ENCODE measurements at regions not wholly inside any gene's neighbourhood (a gene's known extent, or its start where the extent isn't known, plus 50 kb on each side); places are given as distances from the start of the nearest gene placed in this dataset.

DNA sequence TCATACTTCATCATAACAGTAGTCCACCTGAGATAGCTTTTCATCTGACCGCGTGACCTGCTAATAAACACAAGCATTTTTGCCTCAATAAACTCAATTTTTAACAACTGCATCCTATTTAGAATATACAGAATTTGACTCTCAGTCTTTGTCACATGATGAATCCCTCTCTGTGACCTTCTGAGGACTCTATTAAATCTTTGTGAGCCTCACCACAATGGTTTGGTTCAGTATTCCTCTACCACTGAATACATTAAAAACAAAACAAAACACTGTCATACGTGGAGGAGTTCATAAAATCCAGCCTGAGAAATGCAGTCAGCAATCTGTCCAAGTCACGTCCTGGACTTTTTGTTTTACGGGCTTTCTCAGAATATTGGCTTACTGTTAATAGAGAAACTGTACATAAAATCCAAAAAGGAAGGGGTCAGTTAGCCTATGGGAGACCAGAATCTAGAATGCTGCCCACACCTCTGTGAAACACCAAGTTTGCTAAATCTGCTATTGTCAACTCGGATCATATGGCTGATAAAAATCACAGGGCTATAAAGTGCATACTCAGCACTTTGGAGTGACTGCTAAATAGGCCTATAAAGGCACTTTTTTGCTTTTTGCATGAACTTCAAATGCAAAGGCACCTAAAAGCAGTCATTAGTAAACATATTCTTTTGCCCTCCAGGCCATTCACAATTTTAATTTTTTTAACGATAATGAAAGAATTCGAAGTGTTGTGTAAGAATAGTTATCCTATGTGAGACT, 190.3 kb upstream of the HDDC2 start:
- H3K27ac ChIP-seq (ENCODE audit: low read length), result no peak overlapping the region
- ChIA-PET POLR2A (no interaction called here), CTCF (no interaction called here)
- intact Hi-C loops (cut with micrococcal nuclease; ENCODE audit: unreplicated experiment) (no loop called here), in situ Hi-C loops (cut with HindIII; ENCODE audit: low pct_unique_long_range_greater_than_20kb, low sequenced_read_pairs) (no loop called here)
- no TSS peak for BruUV-seq (replicated peaks)
- DNase-seq (ENCODE audit: low read depth, low spot score), result no peak
- ATAC-seq, result no peak
- H3K27me3 ChIP-seq (ENCODE audit: control insufficient read depth, insufficient read depth, low read length), result no peaks in the 10 kb centered on the region
- no peaks in the 10 kb centered on the region for H3K36me3 ChIP-seq (ENCODE audit: control insufficient read depth, insufficient read depth, low read length)
- no peaks in the 10 kb centered on the region for H3K9me3 ChIP-seq (ENCODE audit: control insufficient read depth, insufficient read depth, low read depth, low read length)
- H3K4me1 ChIP-seq (ENCODE audit: control insufficient read depth, insufficient read depth, low read length), result no peaks in the 10 kb centered on the region
- TF ChIP-seq POLR2AphosphoS5 (IDR thresholded peaks at IDR 0.05; ENCODE audit: low read depth, low read length) (no peak), SIN3A (IDR thresholded peaks at IDR 0.05; ENCODE audit: borderline replicate concordance, insufficient read depth, low read depth, low read length) (no peak), TCF7L2 (IDR thresholded peaks at IDR 0.05; ENCODE audit: low read depth, low read length) (no peak)
- TF ChIP-seq, protein P1, sequence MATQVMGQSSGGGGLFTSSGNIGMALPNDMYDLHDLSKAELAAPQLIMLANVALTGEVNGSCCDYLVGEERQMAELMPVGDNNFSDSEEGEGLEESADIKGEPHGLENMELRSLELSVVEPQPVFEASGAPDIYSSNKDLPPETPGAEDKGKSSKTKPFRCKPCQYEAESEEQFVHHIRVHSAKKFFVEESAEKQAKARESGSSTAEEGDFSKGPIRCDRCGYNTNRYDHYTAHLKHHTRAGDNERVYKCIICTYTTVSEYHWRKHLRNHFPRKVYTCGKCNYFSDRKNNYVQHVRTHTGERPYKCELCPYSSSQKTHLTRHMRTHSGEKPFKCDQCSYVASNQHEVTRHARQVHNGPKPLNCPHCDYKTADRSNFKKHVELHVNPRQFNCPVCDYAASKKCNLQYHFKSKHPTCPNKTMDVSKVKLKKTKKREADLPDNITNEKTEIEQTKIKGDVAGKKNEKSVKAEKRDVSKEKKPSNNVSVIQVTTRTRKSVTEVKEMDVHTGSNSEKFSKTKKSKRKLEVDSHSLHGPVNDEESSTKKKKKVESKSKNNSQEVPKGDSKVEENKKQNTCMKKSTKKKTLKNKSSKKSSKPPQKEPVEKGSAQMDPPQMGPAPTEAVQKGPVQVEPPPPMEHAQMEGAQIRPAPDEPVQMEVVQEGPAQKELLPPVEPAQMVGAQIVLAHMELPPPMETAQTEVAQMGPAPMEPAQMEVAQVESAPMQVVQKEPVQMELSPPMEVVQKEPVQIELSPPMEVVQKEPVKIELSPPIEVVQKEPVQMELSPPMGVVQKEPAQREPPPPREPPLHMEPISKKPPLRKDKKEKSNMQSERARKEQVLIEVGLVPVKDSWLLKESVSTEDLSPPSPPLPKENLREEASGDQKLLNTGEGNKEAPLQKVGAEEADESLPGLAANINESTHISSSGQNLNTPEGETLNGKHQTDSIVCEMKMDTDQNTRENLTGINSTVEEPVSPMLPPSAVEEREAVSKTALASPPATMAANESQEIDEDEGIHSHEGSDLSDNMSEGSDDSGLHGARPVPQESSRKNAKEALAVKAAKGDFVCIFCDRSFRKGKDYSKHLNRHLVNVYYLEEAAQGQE (IDR thresholded peaks at IDR 0.05; ENCODE audit: insufficient read depth in 1 of 2, low read depth in 2 of 2, low read length in 1 of 2), result no peak
- TF ChIP-seq, protein P2, sequence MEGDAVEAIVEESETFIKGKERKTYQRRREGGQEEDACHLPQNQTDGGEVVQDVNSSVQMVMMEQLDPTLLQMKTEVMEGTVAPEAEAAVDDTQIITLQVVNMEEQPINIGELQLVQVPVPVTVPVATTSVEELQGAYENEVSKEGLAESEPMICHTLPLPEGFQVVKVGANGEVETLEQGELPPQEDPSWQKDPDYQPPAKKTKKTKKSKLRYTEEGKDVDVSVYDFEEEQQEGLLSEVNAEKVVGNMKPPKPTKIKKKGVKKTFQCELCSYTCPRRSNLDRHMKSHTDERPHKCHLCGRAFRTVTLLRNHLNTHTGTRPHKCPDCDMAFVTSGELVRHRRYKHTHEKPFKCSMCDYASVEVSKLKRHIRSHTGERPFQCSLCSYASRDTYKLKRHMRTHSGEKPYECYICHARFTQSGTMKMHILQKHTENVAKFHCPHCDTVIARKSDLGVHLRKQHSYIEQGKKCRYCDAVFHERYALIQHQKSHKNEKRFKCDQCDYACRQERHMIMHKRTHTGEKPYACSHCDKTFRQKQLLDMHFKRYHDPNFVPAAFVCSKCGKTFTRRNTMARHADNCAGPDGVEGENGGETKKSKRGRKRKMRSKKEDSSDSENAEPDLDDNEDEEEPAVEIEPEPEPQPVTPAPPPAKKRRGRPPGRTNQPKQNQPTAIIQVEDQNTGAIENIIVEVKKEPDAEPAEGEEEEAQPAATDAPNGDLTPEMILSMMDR (IDR thresholded peaks at IDR 0.05), result no peak
- no peak overlapping the region for H3K4me3 ChIP-seq (ENCODE audit: low read depth in 2 of 2, low read length in 2 of 2)

DNA sequence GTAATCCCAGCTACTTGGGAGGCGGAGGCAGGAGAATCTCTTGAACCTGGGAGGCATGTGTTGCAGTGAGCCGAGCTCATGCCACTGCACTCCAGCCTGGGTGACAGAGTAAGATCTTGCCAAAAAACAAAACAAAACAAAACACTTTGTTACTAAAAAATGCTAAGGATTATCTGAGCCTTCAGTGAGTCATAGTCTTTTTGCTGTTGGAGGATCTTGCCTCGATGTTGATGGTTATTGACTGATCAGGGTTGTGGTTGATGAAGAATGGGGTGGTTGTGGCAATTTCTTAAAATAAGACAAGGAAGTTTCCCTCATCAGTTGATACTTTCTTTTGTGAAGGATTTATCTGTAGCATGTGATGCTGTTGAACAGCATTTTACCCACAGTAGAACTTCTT, 196.8 kb upstream of the HDDC2 start:
- DNase-seq (ENCODE audit: low read depth, low spot score) (no peak), ATAC-seq (no peak)
- TF ChIP-seq POLR2AphosphoS5 (IDR thresholded peaks at IDR 0.05; ENCODE audit: low read depth, low read length), result no peak
- TF ChIP-seq TCF7L2 (IDR thresholded peaks at IDR 0.05; ENCODE audit: low read depth, low read length), result no peak
- no peak for TF ChIP-seq SIN3A (IDR thresholded peaks at IDR 0.05; ENCODE audit: borderline replicate concordance, insufficient read depth, low read depth, low read length)
- TF ChIP-seq, protein P2 (IDR thresholded peaks at IDR 0.05), result no peak
- TF ChIP-seq, protein P1 (IDR thresholded peaks at IDR 0.05; ENCODE audit: insufficient read depth in 1 of 2, low read depth in 2 of 2, low read length in 1 of 2), result no peak
- in situ Hi-C loops (cut with HindIII; ENCODE audit: low pct_unique_long_range_greater_than_20kb, low sequenced_read_pairs) (no loop called here), intact Hi-C loops (cut with micrococcal nuclease; ENCODE audit: unreplicated experiment) (no loop called here)
- Histone ChIP-seq H3K4me3 (ENCODE audit: low read depth in 2 of 2, low read length in 2 of 2) (no peak overlapping the region), H3K36me3 (ENCODE audit: control insufficient read depth, insufficient read depth, low read length) (no peaks in the 10 kb centered on the region), H3K27me3 (ENCODE audit: control insufficient read depth, insufficient read depth, low read length) (no peaks in the 10 kb centered on the region), H3K27ac (ENCODE audit: low read length) (no peak overlapping the region), H3K9me3 (ENCODE audit: control insufficient read depth, insufficient read depth, low read depth, low read length) (no peaks in the 10 kb centered on the region), H3K4me1 (ENCODE audit: control insufficient read depth, insufficient read depth, low read length) (no peaks in the 10 kb centered on the region)
- CTCF ChIA-PET, result no interaction called here
- BruUV-seq (replicated peaks), result no TSS peak
- POLR2A ChIA-PET, result no interaction called here
